C1 segment of cervical spinal cord (tissue), 14 donors: ENCODE measurements at regions not wholly inside any gene's neighbourhood (a gene's known extent, or its start where the extent isn't known, plus 50 kb on each side); places are given as distances from the start of the nearest gene placed in this dataset.

Source experiments
- DNase-seq, 14 donors: peaks; one replicate each; lab custom pipeline; 2025; lab: John Stamatoyannopoulos, UW

GRCh38 chr2:21281791-21282514, 158.2 kb downstream of the TDRD15 start:
- DNase-seq = peak in 1 of 14 donors; percentile 12

- no peak for DNase-seq
Observed at GRCh38 chr2:21282515-21282898, 158.7 kb downstream of the TDRD15 start.

DNA sequence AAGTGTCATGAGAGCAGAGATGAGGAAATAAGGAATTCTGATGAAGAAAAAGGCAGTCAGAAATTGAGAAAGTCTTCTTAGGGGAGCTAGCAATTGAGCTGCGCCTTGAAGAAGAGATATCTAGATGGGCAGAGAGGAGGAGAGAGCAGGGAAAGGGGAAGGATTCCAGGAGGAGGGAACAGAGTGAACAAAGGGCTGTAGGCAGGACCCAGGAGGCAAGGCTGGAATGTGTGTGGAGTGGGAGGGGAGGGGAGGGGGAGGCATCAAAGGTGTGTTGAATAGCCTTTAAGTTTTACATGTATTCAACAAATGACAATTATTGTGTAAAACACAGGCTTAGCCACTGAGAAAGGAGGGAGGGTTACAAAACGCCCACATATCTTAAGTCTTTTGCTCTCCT, 164.5 kb downstream of the TDRD15 start:
- no peak for DNase-seq

GRCh38 chr2:21288739-21289520, 165.2 kb downstream of the TDRD15 start:
- DNase-seq = no peak

DNA sequence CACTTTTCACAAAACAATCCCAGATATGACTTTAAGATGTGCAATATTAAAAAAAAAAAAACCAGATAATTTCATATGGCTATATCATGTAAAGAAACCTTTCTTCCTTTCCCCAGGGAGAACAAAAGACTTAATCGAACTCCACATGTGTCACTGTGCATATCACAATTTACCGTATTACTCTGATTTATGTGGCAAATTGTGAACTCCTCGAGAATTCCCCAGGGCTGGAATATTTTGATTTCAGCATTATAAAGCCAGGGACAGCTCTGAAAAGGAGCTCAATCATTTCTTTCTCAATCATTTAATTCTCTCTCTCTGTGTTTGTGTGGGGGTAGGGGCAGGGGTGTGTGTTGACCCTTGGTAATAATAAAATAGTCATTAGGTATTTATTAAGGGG, 165.8 kb downstream of the TDRD15 start:
- no peak for DNase-seq

DNA sequence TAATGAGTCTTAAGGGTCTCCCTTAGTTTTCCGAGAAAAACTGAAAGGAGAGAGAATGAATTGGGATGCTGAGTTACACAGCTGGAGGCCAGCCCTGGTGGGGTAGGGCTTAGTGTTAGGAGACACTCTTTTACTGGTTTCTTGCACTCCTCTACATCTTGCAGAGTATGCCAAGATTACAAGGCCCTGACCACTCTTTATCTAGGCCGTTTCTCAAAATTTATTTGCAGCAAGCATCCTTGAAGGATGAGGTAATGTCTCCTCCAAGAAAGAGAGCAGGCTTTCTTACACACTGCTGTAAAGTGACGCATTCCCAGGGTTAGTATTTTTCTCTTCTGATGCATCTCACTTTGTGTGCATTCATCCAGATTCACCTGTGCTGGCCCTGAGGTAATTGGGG, 166.2 kb downstream of the TDRD15 start:
- no peak for DNase-seq

GRCh38 chr2:21291426-21291825, 167.7 kb downstream of the TDRD15 start:
- no peak for DNase-seq

- no peak for DNase-seq
Observed at GRCh38 chr2:21294446-21294845, 170.7 kb downstream of the TDRD15 start.

DNA sequence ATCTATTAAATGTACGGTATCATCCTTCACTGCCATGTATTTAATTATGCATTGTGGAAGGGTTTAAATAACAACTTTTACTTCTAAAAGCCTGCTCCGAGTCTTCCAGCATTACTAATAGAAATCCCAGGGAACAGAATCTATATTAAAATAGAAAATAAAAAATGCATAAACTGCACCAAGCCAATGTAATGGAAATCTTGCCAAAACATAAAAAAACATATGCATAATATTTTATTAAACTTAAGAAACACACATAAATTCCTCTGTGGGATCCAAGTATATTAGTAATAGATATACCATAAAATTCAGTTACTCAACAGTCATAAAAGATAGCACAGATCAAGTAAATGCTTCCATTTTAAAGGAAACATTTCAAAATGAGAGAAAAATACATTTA, 175.6 kb downstream of the TDRD15 start:
- no peak for DNase-seq

GRCh38 chr2:21301871-21302455, 178.2 kb downstream of the TDRD15 start:
- DNase-seq = no peak

GRCh38 chr2:21303876-21304275, 180.1 kb downstream of the TDRD15 start:
- DNase-seq = no peak

DNA sequence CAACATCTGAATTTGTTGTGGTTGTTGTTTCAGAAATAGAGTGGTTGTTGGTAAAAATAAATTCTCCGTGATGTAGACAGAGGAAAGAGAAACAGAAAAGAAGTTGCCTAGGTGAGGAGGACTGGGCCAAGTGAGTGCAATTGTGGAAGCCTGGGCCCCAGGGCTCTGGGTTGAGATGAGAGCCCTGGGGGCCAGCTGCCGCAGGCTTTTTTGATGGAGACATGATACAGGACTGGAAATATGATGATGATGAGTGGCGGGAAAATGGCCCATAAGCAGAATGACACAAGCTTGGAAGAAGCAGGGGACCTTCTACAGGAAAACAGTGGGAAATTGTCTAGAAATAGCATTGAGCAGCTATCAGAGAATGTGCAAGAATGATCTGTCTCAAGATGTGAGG, 181.8 kb downstream of the TDRD15 start:
- no peak for DNase-seq

DNA sequence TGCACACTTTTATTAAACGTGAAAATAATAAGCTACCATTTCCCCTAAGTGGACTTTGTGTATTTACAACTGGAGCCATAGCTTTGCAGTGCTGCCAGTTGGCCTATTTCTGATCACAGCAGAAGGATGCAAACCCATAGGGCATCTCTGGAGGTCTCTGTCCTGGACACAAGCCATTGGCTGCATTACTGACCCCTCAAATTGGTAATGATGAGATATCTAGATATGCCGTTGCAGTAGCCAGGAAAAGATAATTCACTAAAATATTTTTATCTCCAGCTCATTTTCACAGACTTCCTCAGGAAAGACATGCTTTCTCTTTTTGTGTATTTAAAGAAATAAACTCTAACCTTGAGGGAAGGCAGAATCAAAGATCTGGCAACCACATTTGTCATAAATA, 182.5 kb downstream of the TDRD15 start:
- no peak for DNase-seq

GRCh38 chr2:21307037-21307436, 183.3 kb downstream of the TDRD15 start:
- DNase-seq = no peak

GRCh38 chr2:21310493-21310892, 186.7 kb downstream of the TDRD15 start:
- no peak for DNase-seq

DNA sequence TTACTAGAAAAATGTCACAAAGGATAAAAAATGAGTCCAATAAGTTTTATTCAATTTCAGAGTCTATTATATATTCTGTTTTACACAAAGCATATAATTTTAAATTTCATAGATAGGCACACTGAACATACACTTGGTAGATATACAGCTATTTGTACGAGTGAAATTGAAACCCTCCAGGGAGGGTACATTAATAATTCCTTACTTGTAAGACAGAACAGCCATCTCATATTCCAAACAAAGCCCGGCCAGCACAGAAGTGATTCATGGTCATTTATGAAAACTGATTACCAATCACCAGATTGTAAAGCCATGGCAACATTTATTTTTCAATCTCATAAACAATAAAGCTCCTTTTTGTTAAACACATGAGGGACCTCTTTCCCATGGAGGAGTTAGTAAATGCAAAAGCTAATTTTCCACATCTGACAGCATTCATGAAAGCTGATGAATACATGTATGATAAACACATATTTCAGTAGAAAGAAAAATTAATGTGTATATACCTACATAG, 190.6 kb downstream of the TDRD15 start:
- no peak for DNase-seq

- DNase-seq = peak in 11 of 14 donors; percentile 1 to 72 (median 37)
Observed at GRCh38 chr2:21317131-21317530, 193.4 kb downstream of the TDRD15 start.

- DNase-seq = no peak
Observed at GRCh38 chr2:21318263-21318662, 194.5 kb downstream of the TDRD15 start.

DNA sequence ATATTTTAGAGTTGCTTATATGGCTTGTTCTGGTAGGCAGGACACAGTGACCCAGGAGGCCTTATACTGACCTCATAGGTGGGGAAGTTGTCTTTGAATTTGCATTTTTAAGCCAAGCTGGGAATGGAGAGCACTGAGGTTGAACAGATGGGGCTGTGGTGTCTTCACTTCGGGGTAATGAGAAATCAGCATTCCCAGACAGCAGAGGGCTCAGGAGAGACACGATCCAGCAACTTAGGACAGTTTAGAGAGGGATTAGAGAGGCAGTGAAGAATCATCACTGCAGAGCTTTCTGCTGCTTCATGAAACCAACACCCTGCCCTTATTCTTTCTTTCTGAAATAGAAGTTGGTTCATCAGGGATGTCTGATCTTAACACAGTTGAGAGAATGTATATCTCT, 202.4 kb downstream of the TDRD15 start:
- no peak for DNase-seq

DNA sequence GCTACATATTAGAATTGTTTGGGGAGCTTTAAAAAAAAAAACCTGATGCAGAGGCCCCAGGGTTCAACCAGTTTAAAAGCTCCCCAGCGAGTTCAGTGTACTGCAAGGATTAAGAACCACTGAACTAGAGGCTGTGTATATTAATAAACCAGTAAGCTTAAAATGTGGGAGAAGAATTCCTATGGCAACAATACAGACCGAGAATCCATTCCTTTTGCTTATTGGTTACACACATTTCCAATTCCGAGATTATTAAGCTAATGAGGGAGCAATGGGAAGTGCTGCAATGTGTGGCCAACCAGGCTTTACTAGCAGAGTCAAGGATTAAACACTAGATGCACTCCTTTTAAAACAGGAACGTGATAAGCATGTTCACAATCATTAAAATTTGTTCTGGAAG, 204.4 kb downstream of the TDRD15 start:
- no peak for DNase-seq

GRCh38 chr2:21330786-21331391, 207.1 kb downstream of the TDRD15 start:
- no peak for DNase-seq
